NT2/D1 (cell line): ENCODE measurements at regions not wholly inside any gene's neighbourhood (a gene's known extent, or its start where the extent isn't known, plus 50 kb on each side); places are given as distances from the start of the nearest gene placed in this dataset.
"Not testable (repeated sequence)": the region's sequence is repeated elsewhere in the genome, so short reads cannot be mapped to it uniquely, and the experiment has no call there.

Experiments
- DNase-seq: peaks from one replicate; pipeline ENCODE4 v3.0.0-alpha.2; 2011; ENCODE audit warnings: low read depth, low spot score
- H3K27me3 ChIP-seq: 2 replicates; pipeline ENCODE4 v1.6.0; 2011; ENCODE audit warnings: mild to moderate bottlenecking; ENCODE audit not compliant: insufficient read length, insufficient read depth
- H3K36me3 ChIP-seq: 2 replicates; pipeline ENCODE4 v1.6.1; 2011; ENCODE audit warnings: mild to moderate bottlenecking, low read length, mixed read lengths; ENCODE audit not compliant: insufficient read depth, insufficient read length
- H3K4me1 ChIP-seq: 2 replicates; pipeline ENCODE4 v1.5.1; 2011; ENCODE audit not compliant: insufficient read depth, insufficient read length
- H3K4me3 ChIP-seq: 2 replicates; pipeline ENCODE4 v1.5.1; 2011; ENCODE audit warnings: low read depth; ENCODE audit not compliant: insufficient read length
- H3K9ac ChIP-seq: 2 replicates; pipeline ENCODE4 v1.6.0; 2011; ENCODE audit warnings: low read depth; ENCODE audit not compliant: insufficient read length
- H3K9me3 ChIP-seq: 2 replicates; pipeline ENCODE4 v1.5.1; 2011; ENCODE audit warnings: mild to moderate bottlenecking, low read length; ENCODE audit not compliant: insufficient read depth
- SUZ12 ChIP-seq: IDR thresholded peaks from 2 replicates; pipeline ENCODE4 v1.6.1; 2011; ENCODE audit not compliant: insufficient read length, insufficient read depth; ENCODE audit errors: extremely low read depth
- YY1 ChIP-seq: IDR thresholded peaks from 2 replicates; pipeline ENCODE4 v1.6.1; 2011; ENCODE audit not compliant: insufficient read length, insufficient read depth
- ZNF274 ChIP-seq: IDR thresholded peaks from 2 replicates; pipeline ENCODE4 v1.6.1; 2011; ENCODE audit warnings: mild to moderate bottlenecking, low read depth, low read length

GRCh38 chr7:51569581-51569980, 253.0 kb upstream of the COBL start:
- Histone ChIP-seq H3K27me3 (no peaks in the 10 kb centered on the region), H3K4me3 (no peak overlapping the region), H3K9ac (no peak overlapping the region), H3K36me3 (no peaks in the 10 kb centered on the region), H3K9me3 (no peaks in the 10 kb centered on the region), H3K4me1 (no peaks in the 10 kb centered on the region)
- no peak for TF ChIP-seq SUZ12
- TF ChIP-seq ZNF274: no peak
- TF ChIP-seq YY1: no peak
- no peak for DNase-seq

GRCh38 chr7:51569176-51569575, 252.6 kb upstream of the COBL start:
- Histone ChIP-seq H3K9me3 (no peaks in the 10 kb centered on the region), H3K36me3 (no peaks in the 10 kb centered on the region), H3K9ac (no peak overlapping the region), H3K4me1 (no peaks in the 10 kb centered on the region), H3K27me3 (no peaks in the 10 kb centered on the region), H3K4me3 (no peak overlapping the region)
- no peak for DNase-seq
- TF ChIP-seq YY1 (no peak), SUZ12 (no peak), ZNF274 (no peak)

DNA sequence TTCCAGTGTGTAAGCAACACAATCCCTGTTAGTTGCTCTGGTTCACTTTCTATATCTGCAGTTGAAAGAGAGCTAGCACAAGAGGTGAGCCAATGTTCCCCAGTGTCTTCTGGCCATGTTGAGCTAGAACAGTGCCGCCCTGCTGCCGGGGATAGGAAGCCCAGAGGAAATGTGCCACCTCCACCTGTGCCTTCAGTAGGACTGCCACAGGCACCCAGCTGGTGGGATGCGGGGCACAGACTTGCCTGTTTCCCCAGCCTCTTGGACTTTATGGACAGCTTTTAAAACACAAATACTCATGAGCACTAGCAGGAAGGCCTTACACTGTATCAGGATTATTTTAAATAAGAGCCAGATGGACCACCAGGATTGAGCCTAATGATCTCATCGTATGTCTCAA, 234.5 kb upstream of the COBL start:
- H3K9me3 ChIP-seq: 0 out of 2 replicates have a peak, but pooled peaks cover 5% of the 10 kb centered on the region
- DNase-seq: no peak
- no peak overlapping the region for H3K4me3 ChIP-seq
- no peaks in the 10 kb centered on the region for H3K36me3 ChIP-seq
- no peak overlapping the region for H3K9ac ChIP-seq
- no peaks in the 10 kb centered on the region for H3K27me3 ChIP-seq
- no peaks in the 10 kb centered on the region for H3K4me1 ChIP-seq
- TF ChIP-seq SUZ12 (no peak), YY1 (no peak), ZNF274 (no peak)

DNA sequence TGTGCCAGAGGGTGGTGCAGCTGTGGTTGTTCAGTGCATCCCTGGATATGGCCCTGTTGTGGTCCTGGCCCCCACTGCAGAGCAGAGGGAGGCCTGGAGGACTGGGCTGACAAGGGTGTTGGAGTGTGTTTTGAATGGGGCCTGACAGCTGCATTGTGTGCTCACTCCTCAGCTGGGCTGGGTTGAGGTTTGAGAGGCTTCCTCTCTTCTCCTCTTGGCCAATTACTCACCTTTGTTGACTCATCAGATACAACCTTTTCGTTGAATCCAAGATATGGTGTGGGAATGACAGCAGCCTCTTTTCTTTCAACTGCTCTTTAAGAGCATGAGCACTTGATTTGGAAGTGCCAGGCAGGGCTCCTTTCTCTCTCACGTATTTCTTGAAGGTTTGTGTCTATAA, 228.5 kb upstream of the COBL start:
- Histone ChIP-seq H3K4me1 (peaks cover 2% of the 10 kb centered on the region), H3K27me3 (no peaks in the 10 kb centered on the region), H3K9me3 (peaks cover 15% of the 10 kb centered on the region; the same call in 1 of the 2 replicates), H3K9ac (no peak overlapping the region), H3K4me3 (no peak overlapping the region), H3K36me3 (no peaks in the 10 kb centered on the region)
- no peak for TF ChIP-seq SUZ12
- no peak for TF ChIP-seq YY1
- no peak for TF ChIP-seq ZNF274
- DNase-seq: no peak

DNA sequence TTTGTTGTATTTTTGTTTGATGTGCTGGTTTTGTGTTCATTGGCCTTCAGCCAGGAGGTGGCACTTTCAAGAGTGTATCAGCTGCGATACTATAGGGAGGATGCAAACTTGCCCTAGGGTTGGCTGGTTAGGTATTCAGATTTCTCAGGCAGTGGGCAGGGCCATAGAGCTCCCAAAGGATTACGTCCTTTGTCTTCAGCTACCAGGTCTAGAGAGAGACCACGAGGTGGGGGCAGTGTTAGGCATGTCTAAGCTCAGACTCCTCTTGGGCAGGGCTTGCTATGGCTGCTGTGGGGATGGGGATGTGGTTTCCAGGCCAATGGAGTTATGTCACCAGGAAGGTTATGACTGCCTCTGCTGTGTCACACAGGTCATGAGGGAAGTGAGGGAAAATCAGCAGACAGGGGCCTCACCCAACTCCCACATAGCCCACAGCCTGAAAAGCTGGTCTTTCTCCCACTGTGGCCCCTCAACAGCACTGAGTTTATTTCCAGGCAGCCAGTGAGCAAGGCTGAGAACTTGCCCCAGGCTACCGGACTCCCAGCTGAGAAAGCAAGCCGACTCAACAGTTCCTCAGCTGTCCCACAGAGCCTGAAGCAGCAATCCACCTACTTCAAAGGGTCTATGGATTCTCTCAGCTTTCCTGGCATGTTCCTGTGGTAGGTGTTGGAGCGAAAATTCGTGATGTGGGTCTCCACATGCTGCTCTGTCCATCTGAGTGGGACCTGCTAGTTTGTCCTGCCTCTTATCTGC, 227.4 kb upstream of the COBL start:
- H3K4me1 ChIP-seq: peaks cover 2% of the 10 kb centered on the region
- H3K9me3 ChIP-seq: peaks cover 15% of the 10 kb centered on the region; the same call in 1 of the 2 replicates
- no peak overlapping the region for H3K4me3 ChIP-seq
- no peaks in the 10 kb centered on the region for H3K36me3 ChIP-seq
- DNase-seq: peak; percentile 39
- no peaks in the 10 kb centered on the region for H3K27me3 ChIP-seq
- no peak for TF ChIP-seq ZNF274
- TF ChIP-seq YY1: no peak
- no peak for TF ChIP-seq SUZ12
- no peak overlapping the region for H3K9ac ChIP-seq

- H3K36me3 ChIP-seq, H3K27me3 ChIP-seq, H3K9ac ChIP-seq, H3K4me3 ChIP-seq, H3K4me1 ChIP-seq, DNase-seq: not testable (repeated sequence)
- H3K9me3 ChIP-seq: peaks cover 16% of the 10 kb centered on the region; the same call in 1 of the 2 replicates
Observed at GRCh38 chr7:51540906-51541305, 224.3 kb upstream of the COBL start.

GRCh38 chr7:51539840-51540239, 223.2 kb upstream of the COBL start:
- no peaks in the 10 kb centered on the region for H3K27me3 ChIP-seq
- H3K4me3 ChIP-seq: no peak overlapping the region
- DNase-seq: no peak
- H3K9ac ChIP-seq: no peak overlapping the region
- H3K4me1 ChIP-seq: peaks cover 2% of the 10 kb centered on the region
- TF ChIP-seq YY1 (no peak), SUZ12 (no peak), ZNF274 (no peak)
- no peaks in the 10 kb centered on the region for H3K36me3 ChIP-seq
- H3K9me3 ChIP-seq: peaks cover 19% of the 10 kb centered on the region; the same call in 1 of the 2 replicates

GRCh38 chr7:51528172-51528571, 211.6 kb upstream of the COBL start:
- DNase-seq: no peak
- Histone ChIP-seq H3K9me3 (no peaks in the 10 kb centered on the region), H3K36me3 (no peaks in the 10 kb centered on the region), H3K4me3 (no peak overlapping the region), H3K4me1 (no peaks in the 10 kb centered on the region), H3K9ac (no peak overlapping the region), H3K27me3 (no peaks in the 10 kb centered on the region)
- no peak for TF ChIP-seq YY1
